ENCODE measurements at regions not wholly inside any gene's neighbourhood (a gene's known extent, or its start where the extent isn't known, plus 50 kb on each side); places are given as distances from the start of the nearest gene placed in this dataset.
"Not testable (repeated sequence)": the region's sequence is repeated elsewhere in the genome, so short reads cannot be mapped to it uniquely, and the experiment has no call there.

DNA sequence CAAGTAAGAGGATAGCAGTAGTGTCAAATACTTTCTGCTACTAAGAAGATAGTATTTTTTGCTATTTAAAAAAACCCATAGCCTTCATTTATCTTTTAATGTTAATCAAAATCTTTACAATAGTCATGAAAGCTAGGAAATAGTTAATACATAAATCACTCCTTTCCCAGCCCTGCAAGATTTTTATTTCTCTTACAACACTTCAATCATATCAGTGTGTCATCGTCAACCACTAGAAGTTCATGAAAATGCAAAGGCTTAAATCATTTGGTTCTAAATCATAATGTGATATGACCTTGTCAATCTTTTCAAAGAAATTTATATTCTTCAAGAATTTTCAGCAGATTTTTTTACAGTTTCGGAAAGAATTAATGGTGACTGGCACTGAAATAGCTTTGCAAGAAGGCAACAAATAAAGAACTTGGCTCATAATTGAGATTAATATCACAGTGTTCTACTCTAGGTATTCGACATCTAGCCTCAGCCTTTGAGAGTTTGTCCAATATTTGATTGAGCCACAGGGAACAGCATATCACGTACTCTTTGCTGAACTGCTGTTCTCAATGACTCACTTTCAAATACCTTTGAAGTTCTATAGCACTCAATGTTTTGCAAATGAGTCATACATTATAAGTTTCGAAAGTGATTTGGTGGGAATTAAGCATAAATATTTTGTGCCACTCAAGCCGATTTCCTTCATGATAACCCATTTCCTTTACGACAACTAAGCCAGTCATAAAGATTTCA lies 384.0 kb upstream of the FOXG1 start:
- no peak for DNase-seq

DNA sequence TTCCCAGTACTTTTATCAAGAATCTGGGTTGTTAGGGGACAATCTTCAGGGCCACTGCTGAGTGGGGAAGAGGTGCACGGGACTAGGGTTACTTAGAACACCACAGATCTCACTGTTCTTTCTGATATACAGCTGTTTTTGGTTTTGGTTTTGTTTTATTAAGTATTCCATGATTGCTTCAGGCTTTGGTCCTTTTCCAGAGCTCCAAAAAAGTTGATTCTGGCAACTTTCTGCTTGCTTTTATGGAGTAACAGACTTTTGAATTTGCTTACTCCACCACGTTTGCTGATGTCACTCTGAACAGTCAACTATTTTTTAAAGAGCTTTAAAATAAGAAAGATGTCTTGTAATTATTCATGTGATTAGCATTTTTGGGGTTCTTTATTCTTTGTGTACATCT lies 368.1 kb upstream of the FOXG1 start:
- DNase-seq, result no peak

DNA sequence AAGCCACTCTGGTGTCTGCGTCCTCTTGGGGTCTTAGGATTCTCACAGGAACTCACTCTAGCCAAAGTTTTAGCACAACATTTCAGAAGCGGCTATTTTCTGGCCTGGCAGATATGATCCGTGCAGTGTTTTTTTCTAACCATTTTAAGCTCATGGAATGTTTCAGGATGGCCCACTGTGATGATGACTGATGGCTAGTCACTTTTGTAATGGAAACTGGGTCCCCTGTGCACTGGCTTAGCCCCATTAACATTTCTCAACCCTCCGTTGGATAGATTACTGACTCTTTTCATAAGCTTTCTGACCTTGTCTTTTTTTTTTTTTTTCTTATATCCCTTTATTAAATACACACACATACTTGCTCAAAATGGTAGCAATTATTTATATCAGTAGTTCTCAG lies 364.9 kb upstream of the FOXG1 start:
- DNase-seq, result not testable (repeated sequence)

DNA sequence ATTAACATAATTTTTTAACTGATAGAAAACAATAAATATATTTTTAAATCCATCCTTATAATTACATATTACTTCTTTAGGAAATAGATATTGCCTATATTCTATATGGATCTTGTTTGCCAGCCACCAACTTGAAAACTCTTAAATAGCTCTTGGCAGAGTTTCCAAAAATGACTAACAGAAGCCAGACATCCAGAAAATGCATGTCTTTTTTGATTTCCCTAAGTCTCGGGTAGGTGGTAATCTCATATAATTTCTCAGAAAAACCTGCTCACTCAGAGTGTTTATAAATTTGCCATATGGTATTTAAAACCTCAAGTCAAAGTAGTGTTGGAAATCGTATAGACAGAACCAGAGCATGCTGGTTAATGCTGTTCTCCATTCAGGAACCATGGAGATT lies 360.4 kb upstream of the FOXG1 start:
- no peak for DNase-seq

DNA sequence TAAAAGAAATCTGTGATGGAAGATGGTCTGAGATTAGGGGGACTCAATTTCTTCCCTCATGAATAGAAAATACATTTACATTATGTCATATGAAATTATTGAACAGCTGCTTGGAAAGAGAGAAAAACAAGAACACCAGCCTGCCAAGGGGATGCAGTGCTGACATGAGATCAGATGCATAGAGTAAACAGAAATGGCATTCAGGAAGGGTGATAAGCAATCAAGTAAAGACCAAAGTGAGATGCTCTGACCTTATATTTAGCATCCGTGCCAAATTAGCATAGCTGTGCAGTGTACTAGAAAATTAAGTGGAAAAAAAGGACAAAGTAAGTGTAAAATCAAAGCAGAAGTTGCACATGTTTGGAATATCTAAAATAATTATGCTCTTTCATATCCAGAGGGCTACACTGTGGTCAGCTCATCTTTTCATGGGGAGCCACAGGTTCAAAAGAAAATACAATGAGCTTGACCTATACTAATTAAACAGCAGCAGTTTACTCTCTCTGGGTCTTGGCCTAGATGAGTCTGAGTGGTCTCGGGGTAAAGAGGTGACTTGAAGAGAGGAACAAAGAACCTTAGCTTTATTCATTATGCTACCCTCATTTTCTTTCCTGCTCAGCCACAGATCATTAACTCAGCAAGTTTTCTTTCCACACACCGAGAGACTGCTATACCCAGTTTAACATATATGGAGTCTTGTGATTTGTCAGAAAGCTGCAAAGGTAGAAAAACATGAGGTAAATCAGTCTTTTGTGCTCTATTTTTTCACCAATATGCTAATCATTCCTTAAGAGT lies 359.4 kb upstream of the FOXG1 start:
- no peak for DNase-seq

DNA sequence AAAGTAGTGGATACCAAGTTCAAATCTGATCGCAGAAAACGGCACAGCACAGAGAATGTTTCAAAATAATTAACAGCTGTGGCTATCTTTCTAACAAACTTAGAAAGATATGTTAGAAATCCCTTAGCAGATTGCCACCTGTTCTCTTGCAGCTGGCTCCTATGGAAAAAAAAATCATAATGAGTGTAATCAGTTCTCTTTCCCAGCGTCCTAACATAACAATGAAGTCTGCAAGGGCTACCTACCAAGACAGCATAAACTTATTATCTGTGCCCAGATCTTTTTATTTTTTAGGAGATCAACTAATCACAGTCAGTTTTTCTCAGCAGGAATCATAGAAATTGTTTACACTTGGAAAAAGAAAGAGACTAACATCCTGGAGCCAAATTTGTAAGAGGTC lies 358.6 kb upstream of the FOXG1 start:
- DNase-seq, result no peak

DNA sequence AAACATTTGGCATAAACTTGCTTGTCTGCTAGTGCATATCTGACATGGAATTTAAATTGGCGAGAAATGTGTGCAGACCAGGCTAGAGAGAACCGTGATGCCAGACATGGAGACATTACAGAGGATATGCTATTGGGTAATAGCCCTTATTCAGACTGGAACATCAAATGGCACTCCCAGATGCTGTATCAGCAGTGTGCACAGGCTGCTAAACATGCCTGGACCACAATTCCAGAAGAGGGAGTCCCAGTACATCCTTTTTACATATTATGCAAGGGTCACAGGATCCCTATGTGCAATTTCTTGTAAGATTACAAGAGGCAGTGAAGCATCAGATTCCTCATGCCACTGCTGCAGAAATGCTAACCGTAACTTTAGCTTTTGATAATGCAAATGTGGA lies 354.5 kb upstream of the FOXG1 start:
- no peak for DNase-seq

DNA sequence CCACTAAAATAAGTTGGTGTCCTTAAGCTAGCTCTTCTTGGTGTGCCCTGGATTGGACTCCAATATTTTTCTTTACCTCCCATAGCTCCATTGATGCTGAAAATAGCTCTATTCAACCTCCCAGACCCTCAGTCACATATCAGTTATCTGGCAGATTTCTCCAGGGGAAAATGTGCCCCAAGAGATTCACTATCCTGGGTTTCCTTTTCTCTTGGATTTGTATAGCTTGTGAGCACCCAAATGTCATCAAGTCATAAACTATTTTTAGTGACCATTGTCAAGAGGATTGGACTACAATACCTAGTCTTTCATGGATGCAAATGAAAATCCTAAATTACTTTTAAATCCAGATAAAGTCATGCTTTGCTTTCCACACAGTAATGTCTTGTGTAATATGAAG lies 339.6 kb upstream of the FOXG1 start:
- no peak for DNase-seq

DNA sequence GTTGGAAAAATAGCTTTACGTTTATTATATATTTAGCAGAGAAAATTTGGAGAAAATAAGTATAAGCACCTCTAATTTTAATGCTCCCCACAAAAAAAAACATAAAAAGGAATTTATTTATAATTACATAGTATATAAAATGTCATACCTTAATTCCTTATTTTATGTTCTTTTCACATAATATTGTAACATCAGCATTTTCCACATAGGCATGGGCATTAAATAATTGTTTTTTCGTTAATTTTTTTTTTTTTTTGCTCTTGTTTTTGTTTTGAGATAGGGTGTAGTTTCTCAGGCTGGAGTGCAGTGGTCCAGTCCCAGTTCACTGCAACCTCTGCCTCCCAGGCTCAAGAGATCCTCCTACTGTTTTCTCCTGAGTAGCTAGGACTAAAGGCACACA lies 329.8 kb upstream of the FOXG1 start:
- DNase-seq, result no peak

DNA sequence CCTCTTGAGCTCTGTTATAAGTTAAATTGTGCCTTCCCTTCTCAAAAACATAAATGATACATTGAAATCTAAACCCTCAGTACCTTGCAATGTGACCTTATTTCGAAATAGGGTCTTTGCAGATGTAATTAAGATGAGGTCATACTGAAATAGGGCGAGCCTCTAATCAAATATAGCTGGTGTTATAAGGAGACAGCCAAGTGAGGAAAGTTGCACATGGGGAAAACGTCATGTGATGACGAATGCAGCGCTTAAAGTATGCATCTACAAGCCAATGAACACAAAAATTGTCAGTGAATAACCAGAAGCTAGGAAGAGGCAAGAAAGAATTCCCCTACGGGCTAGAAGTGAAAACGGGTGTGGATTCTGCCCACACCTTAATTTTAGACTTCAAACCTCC lies 305.2 kb upstream of the FOXG1 start:
- no peak for DNase-seq

DNA sequence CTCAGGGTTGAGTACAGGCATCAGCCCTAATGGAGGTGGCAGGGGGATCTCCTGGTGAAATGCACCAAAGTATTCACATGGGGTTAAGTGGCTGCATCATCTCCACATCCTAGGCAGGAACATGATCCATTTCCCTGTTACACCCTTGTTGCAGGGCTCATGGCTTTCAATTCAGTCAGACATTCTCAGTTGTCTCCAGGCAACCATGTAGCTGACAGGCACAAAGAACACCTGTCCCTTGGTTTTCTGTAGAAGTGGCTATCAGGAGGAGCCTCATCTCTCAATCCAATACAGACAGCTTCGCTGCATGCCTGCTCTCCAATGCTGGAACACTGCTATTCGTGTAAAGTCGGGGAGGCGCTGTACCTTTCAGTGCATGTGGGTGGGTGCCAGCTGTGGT lies 299.0 kb upstream of the FOXG1 start:
- no peak for DNase-seq

DNA sequence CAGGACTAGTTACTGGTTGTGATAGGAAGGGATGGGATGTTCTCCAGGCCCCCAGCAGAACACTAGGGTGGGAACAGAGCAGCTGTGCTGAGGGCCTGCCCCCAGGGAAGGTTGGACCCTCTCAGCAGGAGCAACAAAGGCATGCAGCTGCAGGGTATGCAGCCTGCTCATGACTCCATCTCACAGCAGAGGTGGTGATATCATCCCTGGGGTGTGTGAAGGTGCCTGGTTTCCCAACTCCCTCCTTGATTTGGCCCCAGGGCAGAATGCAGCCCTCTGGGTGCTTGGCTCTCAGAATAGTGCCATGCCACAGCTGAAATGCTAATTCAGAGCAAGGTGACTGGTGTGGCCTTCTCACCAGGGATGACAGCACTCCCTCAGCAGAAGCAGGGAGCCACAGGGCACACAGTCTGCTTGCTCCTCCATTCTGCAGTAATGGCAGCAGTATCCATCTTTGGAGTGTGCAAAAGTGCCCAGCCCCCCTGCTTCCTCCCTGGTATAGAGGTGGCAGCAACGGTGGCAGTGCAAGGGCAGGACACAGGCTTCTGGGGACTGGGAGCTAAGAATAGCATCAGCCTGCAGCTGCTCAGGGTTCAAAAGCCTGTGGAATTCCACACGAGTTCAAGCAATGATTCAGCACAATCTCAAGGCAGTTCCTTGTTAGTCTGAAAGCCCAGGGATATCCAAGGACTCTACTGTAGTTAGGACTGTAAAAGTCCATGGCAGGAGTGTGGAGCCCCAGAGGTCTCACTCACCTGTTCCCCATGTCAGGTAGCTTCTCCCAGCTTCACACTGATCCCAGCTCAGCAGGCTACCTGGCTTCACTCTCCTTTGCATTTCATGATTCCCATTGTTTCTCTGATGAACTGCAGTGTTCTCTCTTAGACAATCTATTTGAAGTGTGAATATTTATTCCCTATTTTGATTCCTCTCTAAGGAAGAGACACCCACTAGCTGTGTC lies 298.1 kb upstream of the FOXG1 start:
- DNase-seq, result peak; percentile 19

DNA sequence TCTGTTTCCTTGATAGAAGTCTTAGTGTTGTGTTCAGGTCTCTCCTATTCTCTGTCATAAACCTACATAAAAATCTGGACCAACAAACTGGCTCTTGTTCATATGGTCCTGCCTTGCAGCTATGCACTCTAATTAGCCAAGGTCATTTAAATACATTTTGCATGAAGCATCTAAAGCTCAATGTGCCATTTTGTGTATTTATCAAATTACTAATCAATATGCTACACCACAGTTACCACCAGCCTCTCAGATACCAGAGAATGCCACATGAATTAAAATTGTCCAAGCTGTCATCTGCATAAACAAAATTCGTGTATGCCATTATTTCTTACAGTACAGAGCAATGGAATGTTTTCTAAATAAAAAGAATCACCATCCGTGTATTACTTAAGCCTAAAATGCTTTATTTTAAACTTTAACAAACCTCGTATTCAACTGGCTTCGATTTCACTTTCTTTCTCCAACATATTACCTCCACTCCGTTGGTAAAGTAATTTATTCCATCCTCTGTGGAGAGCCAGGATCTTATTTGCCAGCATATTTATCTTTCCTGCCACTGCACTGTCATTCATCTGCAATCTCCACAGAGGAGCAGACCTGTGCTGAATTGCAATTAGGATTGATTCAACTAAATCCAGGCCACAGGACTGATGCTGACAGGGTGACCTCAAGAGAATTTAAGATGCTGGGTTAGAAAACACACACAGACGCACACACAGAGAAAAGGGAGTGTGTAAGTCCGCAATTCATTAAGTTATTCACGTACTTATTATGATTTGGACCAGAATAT lies 284.1 kb upstream of the FOXG1 start:
- DNase-seq, result no peak

DNA sequence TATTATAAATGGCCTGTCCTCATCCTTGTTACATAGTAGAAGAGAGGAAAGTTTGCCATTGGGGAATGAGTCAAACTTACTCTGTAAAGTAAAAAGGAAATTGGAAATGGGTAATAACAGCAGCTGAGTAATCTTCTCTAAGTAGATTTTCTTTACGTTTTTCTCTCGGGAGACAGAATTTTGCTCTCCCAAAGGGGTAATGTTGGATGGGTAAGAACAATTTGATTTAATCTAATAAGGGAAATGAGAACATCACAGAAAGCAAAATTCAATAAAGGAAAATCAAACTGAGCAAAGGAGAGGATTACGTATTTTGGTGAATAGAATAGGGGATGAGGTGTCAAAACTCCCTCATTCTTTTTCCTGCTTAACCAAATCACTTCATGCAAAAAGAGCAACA lies 283.1 kb upstream of the FOXG1 start:
- DNase-seq, result no peak

DNA sequence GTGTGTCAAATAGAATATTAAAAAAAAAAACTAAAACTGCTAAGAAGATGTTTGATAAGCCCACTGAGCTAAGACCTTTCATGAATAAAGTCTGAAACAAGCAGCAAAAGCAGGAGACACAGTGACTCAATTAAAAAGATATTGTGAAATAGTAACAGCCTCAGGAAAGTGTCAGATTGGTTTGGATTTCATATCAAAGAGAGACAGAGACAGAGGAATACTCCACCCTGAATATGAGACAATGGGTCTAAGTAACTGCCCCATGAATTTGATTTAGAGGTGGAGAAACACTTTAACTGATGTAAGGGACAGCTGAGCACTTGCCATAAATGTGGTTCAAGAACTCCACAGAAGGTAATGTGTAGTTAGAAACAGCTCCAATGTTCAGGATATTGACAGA lies 277.9 kb upstream of the FOXG1 start:
- no peak for DNase-seq

DNA sequence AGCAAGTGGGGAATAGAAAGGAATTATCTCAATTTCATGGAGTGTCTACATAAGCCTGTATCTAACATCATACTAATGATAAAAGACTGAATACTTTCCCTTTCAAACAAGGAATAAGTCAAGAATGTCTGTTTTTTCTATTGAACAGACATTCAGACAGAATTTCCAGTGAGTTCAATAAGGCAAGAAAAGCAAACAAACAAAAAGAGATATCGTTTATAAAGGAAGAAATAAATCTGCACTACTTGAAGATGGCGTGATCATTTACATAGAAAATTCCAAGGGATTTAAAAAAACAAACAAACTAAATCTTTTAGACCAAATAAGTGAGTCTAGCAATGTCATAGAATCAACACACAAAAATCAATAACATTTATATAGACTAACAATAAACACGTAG lies 273.1 kb upstream of the FOXG1 start:
- no peak for DNase-seq

DNA sequence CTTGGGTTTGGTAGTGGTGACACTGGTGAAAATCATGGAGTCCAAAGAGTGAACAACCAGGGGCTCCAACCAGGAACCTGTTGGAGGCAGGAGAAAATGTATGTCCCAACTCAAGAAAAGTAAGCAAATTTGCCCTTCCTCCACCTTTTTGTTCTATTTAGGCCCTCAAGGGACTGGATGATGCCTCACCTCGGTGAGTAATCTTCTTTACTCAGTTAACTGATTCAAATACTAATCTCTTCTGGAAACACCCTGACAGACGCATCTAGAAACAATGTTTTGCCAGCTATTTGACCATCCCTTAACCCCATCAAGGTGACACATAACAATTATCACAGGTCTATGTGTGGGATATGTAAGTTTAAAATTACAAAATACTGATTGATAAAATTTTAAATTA lies 272.4 kb upstream of the FOXG1 start:
- DNase-seq, result no peak

DNA sequence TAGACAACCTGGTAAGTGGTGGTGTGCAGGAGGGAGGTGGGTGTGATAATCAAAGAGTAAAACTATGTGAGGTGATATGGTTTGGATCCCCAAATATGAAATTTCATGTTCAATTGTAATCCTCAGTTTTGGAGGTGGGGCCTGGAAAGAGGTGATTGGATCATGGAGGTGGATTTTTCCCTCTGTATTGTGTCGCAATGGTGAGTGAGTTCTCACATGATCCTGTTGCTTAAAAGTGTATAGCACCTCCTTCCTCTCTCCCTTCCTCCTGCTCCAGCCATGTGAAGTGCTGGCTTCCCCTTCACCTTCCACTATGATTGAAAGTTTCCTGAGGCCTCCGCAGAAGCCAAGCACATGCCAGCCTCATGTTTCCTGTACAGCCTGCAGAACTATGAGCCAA lies 270.2 kb upstream of the FOXG1 start:
- no peak for DNase-seq

DNA sequence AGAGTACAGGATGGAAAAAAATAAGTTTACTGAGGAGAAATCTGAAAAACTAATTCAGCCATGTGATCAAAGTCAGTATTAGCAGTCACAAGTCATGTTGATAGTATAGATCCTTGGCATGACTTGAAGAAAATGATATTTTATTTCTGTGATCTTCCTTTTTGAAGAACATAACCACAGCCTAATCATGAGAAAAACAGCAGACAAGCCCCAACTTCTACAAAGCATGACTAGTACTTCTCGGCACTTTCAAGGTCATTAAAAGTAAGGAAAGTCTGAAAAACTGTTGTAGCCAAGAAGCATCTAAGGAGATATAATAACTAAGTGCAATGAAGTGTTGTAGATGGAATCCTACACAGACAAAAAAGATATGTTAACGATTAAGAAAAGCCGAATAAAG lies 264.1 kb upstream of the FOXG1 start:
- DNase-seq, result no peak

DNA sequence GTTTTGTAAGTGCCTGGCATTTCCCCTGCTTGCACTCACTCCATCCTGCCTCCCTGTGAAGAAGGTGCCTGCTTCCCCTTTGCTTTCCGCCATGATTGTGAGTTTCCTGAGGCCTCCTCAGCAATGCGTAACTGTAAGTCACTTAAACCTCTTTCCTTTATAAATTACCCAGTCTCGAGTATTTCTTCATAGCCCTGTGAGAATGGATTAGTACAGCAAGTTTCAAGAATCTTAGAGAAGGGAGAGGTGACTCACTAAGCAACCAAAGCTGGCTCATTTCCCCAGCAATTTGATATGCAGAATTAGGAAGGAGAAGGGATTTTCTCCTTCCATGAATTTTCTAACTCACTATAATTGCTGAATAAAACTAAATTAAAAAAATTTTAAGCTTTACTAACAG lies 251.0 kb upstream of the FOXG1 start:
- DNase-seq, result no peak

DNA sequence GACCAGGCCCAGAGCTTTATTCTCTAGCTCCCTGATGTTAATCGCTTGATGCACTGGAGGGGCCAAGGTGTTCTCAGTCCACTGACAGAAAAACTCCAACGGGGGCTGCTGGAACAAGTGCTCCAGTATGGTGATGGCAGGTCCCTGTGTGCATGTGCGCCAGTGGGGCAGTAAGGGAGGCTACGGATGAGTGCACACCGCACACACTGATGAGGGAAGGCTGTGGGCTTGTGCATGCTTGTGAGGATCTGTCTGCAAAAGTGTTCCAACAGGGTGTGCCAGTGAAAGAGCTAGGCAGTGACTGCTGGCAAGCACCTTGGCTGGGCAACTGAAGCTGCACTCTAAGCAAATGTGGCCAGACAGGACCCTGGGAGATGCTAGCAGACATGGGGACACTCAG lies 229.7 kb upstream of the FOXG1 start:
- DNase-seq, result no peak

DNA sequence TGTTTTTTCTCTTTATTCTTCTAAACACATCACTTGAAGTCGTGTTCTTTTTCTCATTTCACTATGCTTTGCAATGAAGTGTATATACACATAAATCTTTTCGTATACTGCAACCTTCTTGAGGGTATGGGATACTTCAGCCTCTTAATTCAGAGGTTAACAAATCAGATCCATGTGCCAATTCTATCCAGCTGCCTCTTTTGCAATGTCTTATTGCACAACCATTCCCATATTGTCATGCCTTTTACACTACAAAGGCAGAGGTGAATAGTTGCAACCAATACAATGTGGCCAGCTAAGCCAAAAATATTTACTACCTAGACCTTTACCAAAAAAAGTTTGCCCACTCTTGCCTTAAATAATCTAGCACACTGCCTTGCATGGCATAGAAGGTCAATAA lies 224.5 kb upstream of the FOXG1 start:
- no peak for DNase-seq

DNA sequence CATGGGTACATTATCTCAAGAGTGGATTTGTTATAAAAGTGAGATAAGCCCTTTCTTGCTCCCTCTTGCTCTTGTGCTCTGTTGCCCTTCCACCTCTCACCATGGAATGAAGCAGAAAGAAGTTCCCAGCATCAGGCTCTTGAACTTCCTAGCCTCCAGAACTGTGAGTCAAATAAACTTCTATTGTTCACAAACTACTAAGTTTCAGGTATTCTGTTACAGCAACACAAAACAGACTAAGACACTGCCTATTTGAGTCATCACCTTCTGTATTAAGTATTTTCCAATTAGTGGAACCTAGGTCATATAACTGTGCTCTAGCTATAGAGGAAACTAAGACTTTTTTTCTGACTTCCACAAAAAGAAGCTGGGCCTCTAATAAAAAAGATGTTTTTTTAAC lies 201.2 kb upstream of the FOXG1 start:
- DNase-seq, result no peak

All from right hindlimb (tissue), 1 donor.